Kidney (tissue), 10 donors: ENCODE measurements at regions not wholly inside any gene's neighbourhood (a gene's known extent, or its start where the extent isn't known, plus 50 kb on each side); places are given as distances from the start of the nearest gene placed in this dataset.
"Not testable (repeated sequence)": the region's sequence is repeated elsewhere in the genome, so short reads cannot be mapped to it uniquely, and the experiment has no call there.

ENCODE experiments used
- DNase-seq, 5 donors: peaks; one replicate each; pipeline ENCODE4 v3.0.0-alpha.2; 2013 to 2020
- FAIRE-seq: peaks from 2 replicates; lab custom pipeline; 2012; peaks lifted over from hg19 to GRCh38; lab: Jason Lieb, UNC
- H3K27ac ChIP-seq, 2 donors: one replicate each; pipeline ENCODE4 v1.7.0; 2013; ENCODE audit warnings: low read depth in 2 of 2, low read length in 2 of 2, inconsistent platforms in 1 of 2
- H3K27me3 ChIP-seq: one replicate; pipeline ENCODE4 v1.7.1; 2013; ENCODE audit warnings: low read length, inconsistent platforms; ENCODE audit not compliant: control insufficient read depth, insufficient read depth
- H3K36me3 ChIP-seq, 3 donors: one replicate each; pipeline versions ENCODE4 v1.7.0 to v1.7.1; 2013; ENCODE audit warnings: low read length in 3 of 3, control low read depth in 1 of 3, inconsistent platforms in 1 of 3; ENCODE audit not compliant: insufficient read depth in 3 of 3, control insufficient read depth in 2 of 3
- H3K4me1 ChIP-seq, 3 donors: one replicate each; pipeline versions ENCODE4 v1.7.0 to v1.7.1; 2013; ENCODE audit warnings: low read length in 3 of 3, inconsistent platforms in 1 of 3, low read depth in 1 of 3; ENCODE audit not compliant: control insufficient read depth in 2 of 3, insufficient read depth in 2 of 3
- H3K4me3 ChIP-seq, 3 donors: one replicate each; pipeline versions ENCODE4 v1.7.0 to v1.8.1; 2013; ENCODE audit warnings: low read length in 3 of 3, control low read depth in 1 of 3, inconsistent platforms in 1 of 3
- H3K9ac ChIP-seq, 3 donors: one replicate each; pipeline versions ENCODE4 v1.7.0 to v1.7.1; 2013; ENCODE audit warnings: low read length in 3 of 3, control low read depth in 1 of 3, inconsistent platforms in 1 of 3
- H3K9me3 ChIP-seq, 3 donors: one replicate each; pipeline versions ENCODE4 v1.7.0 to v1.7.1; 2013; ENCODE audit warnings: low read length in 3 of 3, control low read depth in 1 of 3, inconsistent platforms in 1 of 3; ENCODE audit not compliant: control insufficient read depth in 2 of 3, insufficient read depth in 1 of 3
- intact Hi-C: fragments of 100-400 bp; cut with DNase I; formaldehyde crosslinking; loops from one replicate; pipeline ENCODE4 v1.11.1; 2022
- donor health status: control.
- donor health status: control.
- donor health status: DM: yes; HTN: yes; CAD: no.
- donor health status: Normal renal cell carcinoma (clear cell type).

GRCh38 chr16:29217104-29217751 lies 189.3 kb downstream of the NPIPB11 start:
- H3K9me3 ChIP-seq, H3K9ac ChIP-seq, H3K4me1 ChIP-seq, FAIRE-seq, H3K4me3 ChIP-seq, H3K27me3 ChIP-seq, H3K36me3 ChIP-seq, H3K27ac ChIP-seq, intact Hi-C loops, DNase-seq: not testable (repeated sequence)

- H3K9ac ChIP-seq, H3K9me3 ChIP-seq, H3K27me3 ChIP-seq, FAIRE-seq, intact Hi-C loops, H3K27ac ChIP-seq, H3K4me3 ChIP-seq, H3K4me1 ChIP-seq, H3K36me3 ChIP-seq, DNase-seq: not testable (repeated sequence)
Observed at GRCh38 chr16:29213770-29214169, 192.7 kb downstream of the NPIPB11 start.

- H3K4me3 ChIP-seq, H3K27ac ChIP-seq, FAIRE-seq, H3K4me1 ChIP-seq, H3K9ac ChIP-seq, H3K36me3 ChIP-seq, H3K9me3 ChIP-seq, H3K27me3 ChIP-seq, intact Hi-C loops: not testable (repeated sequence)
- peak in 2 of 5 donors; percentile 8 to 13 for DNase-seq
Observed at GRCh38 chr16:29213251-29213650, 193.3 kb downstream of the NPIPB11 start.

GRCh38 chr16:29212084-29213027 lies 194.2 kb downstream of the NPIPB11 start:
- H3K4me1 ChIP-seq, H3K4me3 ChIP-seq, H3K9me3 ChIP-seq, H3K36me3 ChIP-seq, H3K27ac ChIP-seq, H3K9ac ChIP-seq, intact Hi-C loops, H3K27me3 ChIP-seq, FAIRE-seq: not testable (repeated sequence)
- peak in 4 of 5 donors; percentile 33 to 43 (median 40) for DNase-seq

GRCh38 chr16:29211456-29211855 lies 195.1 kb downstream of the NPIPB11 start:
- FAIRE-seq, H3K27ac ChIP-seq, H3K27me3 ChIP-seq, H3K9me3 ChIP-seq, intact Hi-C loops, H3K9ac ChIP-seq, H3K36me3 ChIP-seq, H3K4me3 ChIP-seq, H3K4me1 ChIP-seq: not testable (repeated sequence)
- peak in 1 of 5 donors; percentile 39 for DNase-seq

- FAIRE-seq, H3K36me3 ChIP-seq, intact Hi-C loops, H3K9me3 ChIP-seq, H3K4me1 ChIP-seq, H3K27ac ChIP-seq, H3K9ac ChIP-seq, H3K4me3 ChIP-seq, H3K27me3 ChIP-seq: not testable (repeated sequence)
- DNase-seq = peak in 1 of 5 donors; percentile 12
Observed at GRCh38 chr16:29210299-29211150, 196.0 kb downstream of the NPIPB11 start.

- FAIRE-seq, H3K9ac ChIP-seq, H3K4me3 ChIP-seq, H3K27me3 ChIP-seq, H3K9me3 ChIP-seq, intact Hi-C loops, H3K27ac ChIP-seq, H3K4me1 ChIP-seq, H3K36me3 ChIP-seq: not testable (repeated sequence)
- peak in 1 of 5 donors; percentile 7 for DNase-seq
Observed at GRCh38 chr16:29206120-29206519, 200.4 kb downstream of the NPIPB11 start.
